Sigmoid colon (tissue), 4 donors: ENCODE measurements at regions not wholly inside any gene's neighbourhood (a gene's known extent, or its start where the extent isn't known, plus 50 kb on each side); places are given as distances from the start of the nearest gene placed in this dataset.

Experiments
- EP300 ChIP-seq, 4 donors: sonication (generic); formaldehyde crosslinking; IDR thresholded peaks; one replicate each; pipeline ENCODE4 v1.6.1; 2017; ENCODE audit warnings: antibody characterized with exemption in 4 of 4
- POLR2A ChIP-seq, 2 donors: fragments of 450-650 bp; IDR thresholded peaks; one replicate each; pipeline ENCODE4 v1.6.1; 2016; ENCODE audit warnings: antibody characterized with exemption in 2 of 2, mild to moderate bottlenecking in 2 of 2, moderate library complexity in 2 of 2
- TF ChIP-seq, protein P1 (sequence below), 4 experiments: fragments of 450-650 bp in 3 of 4; fragments of 200-600 bp in 1 of 4; IDR thresholded peaks; one replicate each; pipeline ENCODE4 v1.5.1; 2016 to 2019; ENCODE audit warnings: antibody characterized with exemption in 4 of 4, mild to moderate bottlenecking in 3 of 4, moderate library complexity in 2 of 4

DNA sequence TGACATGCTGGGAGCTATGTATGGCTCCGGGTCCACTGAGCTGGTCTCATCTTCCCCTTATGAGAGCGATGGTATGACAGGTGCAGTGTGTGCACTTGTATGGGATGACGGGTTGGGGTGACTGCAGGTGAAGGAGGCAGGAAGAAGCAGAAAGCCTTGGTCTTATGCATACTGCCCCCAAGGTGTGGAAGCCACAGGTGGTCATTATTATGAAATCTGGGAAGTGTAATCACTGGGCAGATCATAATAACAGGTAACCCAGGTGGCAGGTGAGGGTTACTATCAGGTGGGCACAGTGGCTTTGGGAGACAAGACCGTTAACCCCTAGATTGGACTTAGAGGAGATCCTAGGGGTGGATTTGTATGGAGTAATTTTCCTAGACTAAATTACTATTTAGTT is 118.0 kb downstream of the RFC3 start:
- TF ChIP-seq, protein P1, sequence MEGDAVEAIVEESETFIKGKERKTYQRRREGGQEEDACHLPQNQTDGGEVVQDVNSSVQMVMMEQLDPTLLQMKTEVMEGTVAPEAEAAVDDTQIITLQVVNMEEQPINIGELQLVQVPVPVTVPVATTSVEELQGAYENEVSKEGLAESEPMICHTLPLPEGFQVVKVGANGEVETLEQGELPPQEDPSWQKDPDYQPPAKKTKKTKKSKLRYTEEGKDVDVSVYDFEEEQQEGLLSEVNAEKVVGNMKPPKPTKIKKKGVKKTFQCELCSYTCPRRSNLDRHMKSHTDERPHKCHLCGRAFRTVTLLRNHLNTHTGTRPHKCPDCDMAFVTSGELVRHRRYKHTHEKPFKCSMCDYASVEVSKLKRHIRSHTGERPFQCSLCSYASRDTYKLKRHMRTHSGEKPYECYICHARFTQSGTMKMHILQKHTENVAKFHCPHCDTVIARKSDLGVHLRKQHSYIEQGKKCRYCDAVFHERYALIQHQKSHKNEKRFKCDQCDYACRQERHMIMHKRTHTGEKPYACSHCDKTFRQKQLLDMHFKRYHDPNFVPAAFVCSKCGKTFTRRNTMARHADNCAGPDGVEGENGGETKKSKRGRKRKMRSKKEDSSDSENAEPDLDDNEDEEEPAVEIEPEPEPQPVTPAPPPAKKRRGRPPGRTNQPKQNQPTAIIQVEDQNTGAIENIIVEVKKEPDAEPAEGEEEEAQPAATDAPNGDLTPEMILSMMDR (IDR thresholded peaks at IDR 0.05): no peak
- TF ChIP-seq EP300 (IDR thresholded peaks at IDR 0.05) (no peak), POLR2A (IDR thresholded peaks at IDR 0.05) (no peak)
